ENCODE measurements at regions not wholly inside any gene's neighbourhood (a gene's known extent, or its start where the extent isn't known, plus 50 kb on each side); places are given as distances from the start of the nearest gene placed in this dataset.

GRCh38 chr6:40042232-40042631, 108.0 kb upstream of the MOCS1 start:
- TF ChIP-seq CTCF (IDR thresholded peaks at IDR 0.05; ENCODE audit: poor library complexity) (no peak), EZH2 (IDR thresholded peaks at IDR 0.05; ENCODE audit: borderline replicate concordance) (no peak), EZH2phosphoT487 (IDR thresholded peaks at IDR 0.05; ENCODE audit: low read depth, severe bottlenecking, unreplicated experiment) (no peak)
